ENCODE measurements at regions not wholly inside any gene's neighbourhood (a gene's known extent, or its start where the extent isn't known, plus 50 kb on each side); places are given as distances from the start of the nearest gene placed in this dataset.

GRCh38 chr21:28154121-28154520 lies 838.6 kb downstream of the LTN1 start:
- TF ChIP-seq CTCF (conservative IDR thresholded peaks at IDR 0.05): no peak
- Mint-ChIP-seq H3K4me3 (no peak overlapping the region), H3K27me3 (ENCODE audit: insufficient read depth) (no peaks in the 10 kb centered on the region), H3K4me1 (peaks cover 8% of the 10 kb centered on the region), H3K9me3 (peaks cover 5% of the 10 kb centered on the region), H3K36me3 (ENCODE audit: low read depth) (peaks cover 14% of the 10 kb centered on the region), H3K27ac (no peak overlapping the region)
- no peak overlapping the region for H3K27ac ChIP-seq (ENCODE audit: low read depth, low read length)
- no peaks in the 10 kb centered on the region for H3K27me3 ChIP-seq (ENCODE audit: control insufficient read depth, insufficient read depth, low read length, poor library complexity, severe bottlenecking)
- no peak overlapping the region for H3K9ac ChIP-seq (ENCODE audit: extremely low read depth, low read length, poor library complexity, severe bottlenecking)
- H3K36me3 ChIP-seq (ENCODE audit: control insufficient read depth, insufficient read depth, low read length): no peaks in the 10 kb centered on the region
- no peak for DNase-seq
- H3K4me3 ChIP-seq (ENCODE audit: low read length): no peak overlapping the region
- no peaks in the 10 kb centered on the region for H3K9me3 ChIP-seq (ENCODE audit: control insufficient read depth, low read length)
- H3K4me1 ChIP-seq (ENCODE audit: control insufficient read depth, insufficient read depth, low read length): no peaks in the 10 kb centered on the region
- WGBS, 2 experiments (ENCODE audit: insufficient coverage in 1 of 2, insufficient read length in 1 of 2): 91 to 100% methylated on average over 2 to 4 of the region's 4 CpGs

- Mint-ChIP-seq H3K4me1 (peaks cover 17% of the 10 kb centered on the region), H3K4me3 (no peak overlapping the region), H3K36me3 (ENCODE audit: low read depth) (peaks cover 4% of the 10 kb centered on the region), H3K27ac (no peak overlapping the region), H3K27me3 (ENCODE audit: insufficient read depth) (no peaks in the 10 kb centered on the region), H3K9me3 (no peaks in the 10 kb centered on the region)
- TF ChIP-seq CTCF (conservative IDR thresholded peaks at IDR 0.05): no peak
- no peaks in the 10 kb centered on the region for H3K9me3 ChIP-seq (ENCODE audit: control insufficient read depth, low read length)
- no peaks in the 10 kb centered on the region for H3K27me3 ChIP-seq (ENCODE audit: control insufficient read depth, insufficient read depth, low read length, poor library complexity, severe bottlenecking)
- H3K36me3 ChIP-seq (ENCODE audit: control insufficient read depth, insufficient read depth, low read length): no peaks in the 10 kb centered on the region
- H3K4me3 ChIP-seq (ENCODE audit: low read length): no peak overlapping the region
- H3K4me1 ChIP-seq (ENCODE audit: control insufficient read depth, insufficient read depth, low read length): no peaks in the 10 kb centered on the region
- H3K9ac ChIP-seq (ENCODE audit: extremely low read depth, low read length, poor library complexity, severe bottlenecking): no peak overlapping the region
- H3K27ac ChIP-seq (ENCODE audit: low read depth, low read length): no peak overlapping the region
- WGBS, 2 experiments (ENCODE audit: insufficient coverage in 1 of 2, insufficient read length in 1 of 2): 100% methylated on average over 1 of the region's 1 CpG; no CpG with 5 or more reads in 1 of the 2 experiments
- no peak for DNase-seq
Observed at GRCh38 chr21:28152732-28153131, 839.9 kb downstream of the LTN1 start.

GRCh38 chr21:28151758-28152157 lies 840.9 kb downstream of the LTN1 start:
- 80 to 100% methylated on average over 1 of the region's 2 CpGs for WGBS, 2 experiments (ENCODE audit: insufficient coverage in 1 of 2, insufficient read length in 1 of 2)
- H3K27ac Mint-ChIP-seq: no peak overlapping the region
- no peak for DNase-seq
- Histone ChIP-seq H3K27me3 (ENCODE audit: control insufficient read depth, insufficient read depth, low read length, poor library complexity, severe bottlenecking) (no peaks in the 10 kb centered on the region), H3K9me3 (ENCODE audit: control insufficient read depth, low read length) (no peaks in the 10 kb centered on the region), H3K9ac (ENCODE audit: extremely low read depth, low read length, poor library complexity, severe bottlenecking) (no peak overlapping the region), H3K4me3 (ENCODE audit: low read length) (no peak overlapping the region), H3K4me1 (ENCODE audit: control insufficient read depth, insufficient read depth, low read length) (no peaks in the 10 kb centered on the region), H3K27ac (ENCODE audit: low read depth, low read length) (no peak overlapping the region), H3K36me3 (ENCODE audit: control insufficient read depth, insufficient read depth, low read length) (no peaks in the 10 kb centered on the region)
- H3K36me3 Mint-ChIP-seq (ENCODE audit: low read depth): no peaks in the 10 kb centered on the region
- H3K9me3 Mint-ChIP-seq: no peaks in the 10 kb centered on the region
- no peak for TF ChIP-seq CTCF (conservative IDR thresholded peaks at IDR 0.05)
- H3K4me3 Mint-ChIP-seq: no peak overlapping the region
- H3K27me3 Mint-ChIP-seq (ENCODE audit: insufficient read depth): no peaks in the 10 kb centered on the region
- peaks cover 17% of the 10 kb centered on the region for H3K4me1 Mint-ChIP-seq

Data from endodermal cell (in vitro differentiated cells).